ENCODE measurements at regions not wholly inside any gene's neighbourhood (a gene's known extent, or its start where the extent isn't known, plus 50 kb on each side); places are given as distances from the start of the nearest gene placed in this dataset.

- ChIA-PET CTCF (no interaction called here), POLR2A (no interaction called here)
- Histone ChIP-seq H3K27me3 (ENCODE audit: control insufficient read depth, insufficient read depth, low read length) (no peaks in the 10 kb centered on the region), H3K4me3 (ENCODE audit: low read depth in 2 of 2, low read length in 2 of 2) (no peak overlapping the region), H3K4me1 (ENCODE audit: control insufficient read depth, insufficient read depth, low read length) (no peaks in the 10 kb centered on the region), H3K9me3 (ENCODE audit: control insufficient read depth, insufficient read depth, low read depth, low read length) (no peaks in the 10 kb centered on the region), H3K27ac (ENCODE audit: low read length) (no peak overlapping the region), H3K36me3 (ENCODE audit: control insufficient read depth, insufficient read depth, low read length) (no peaks in the 10 kb centered on the region)
- no peak for ATAC-seq
- no peak for TF ChIP-seq SIN3A (IDR thresholded peaks at IDR 0.05; ENCODE audit: borderline replicate concordance, insufficient read depth, low read depth, low read length)
- in situ Hi-C loops (cut with HindIII; ENCODE audit: low pct_unique_long_range_greater_than_20kb, low sequenced_read_pairs), result no loop called here
- intact Hi-C loops (cut with micrococcal nuclease; ENCODE audit: unreplicated experiment), result no loop called here
- no TSS peak for BruUV-seq (replicated peaks)
- DNase-seq (ENCODE audit: low read depth, low spot score), result no peak
Measured at GRCh38 chr5:143741421-143741820, 70.5 kb upstream of the HMHB1 start.

GRCh38 chr5:143740956-143741355, 71.0 kb upstream of the HMHB1 start:
- ChIA-PET CTCF (no interaction called here), POLR2A (no interaction called here)
- BruUV-seq (replicated peaks), result no TSS peak
- Histone ChIP-seq H3K27ac (ENCODE audit: low read length) (no peak overlapping the region), H3K4me3 (ENCODE audit: low read depth in 2 of 2, low read length in 2 of 2) (no peak overlapping the region), H3K4me1 (ENCODE audit: control insufficient read depth, insufficient read depth, low read length) (no peaks in the 10 kb centered on the region), H3K36me3 (ENCODE audit: control insufficient read depth, insufficient read depth, low read length) (no peaks in the 10 kb centered on the region), H3K27me3 (ENCODE audit: control insufficient read depth, insufficient read depth, low read length) (no peaks in the 10 kb centered on the region), H3K9me3 (ENCODE audit: control insufficient read depth, insufficient read depth, low read depth, low read length) (no peaks in the 10 kb centered on the region)
- intact Hi-C loops (cut with micrococcal nuclease; ENCODE audit: unreplicated experiment) (no loop called here), in situ Hi-C loops (cut with HindIII; ENCODE audit: low pct_unique_long_range_greater_than_20kb, low sequenced_read_pairs) (no loop called here)
- TF ChIP-seq SIN3A (IDR thresholded peaks at IDR 0.05; ENCODE audit: borderline replicate concordance, insufficient read depth, low read depth, low read length) (no peak), CTCF (IDR thresholded peaks at IDR 0.05) (no peak), TCF7L2 (IDR thresholded peaks at IDR 0.05; ENCODE audit: low read depth, low read length) (no peak), POLR2AphosphoS5 (IDR thresholded peaks at IDR 0.05; ENCODE audit: low read depth, low read length) (no peak), REST (IDR thresholded peaks at IDR 0.05; ENCODE audit: insufficient read depth in 1 of 2, low read depth in 2 of 2, low read length in 1 of 2) (no peak)
- DNase-seq (ENCODE audit: low read depth, low spot score) (no peak), ATAC-seq (no peak)

GRCh38 chr5:143739746-143740145, 72.2 kb upstream of the HMHB1 start:
- no peaks in the 10 kb centered on the region for H3K9me3 ChIP-seq (ENCODE audit: control insufficient read depth, insufficient read depth, low read depth, low read length)
- DNase-seq (ENCODE audit: low read depth, low spot score), result no peak
- BruUV-seq (replicated peaks), result no TSS peak
- intact Hi-C loops (cut with micrococcal nuclease; ENCODE audit: unreplicated experiment), result no loop called here
- in situ Hi-C loops (cut with HindIII; ENCODE audit: low pct_unique_long_range_greater_than_20kb, low sequenced_read_pairs), result no loop called here
- POLR2A ChIA-PET, result no interaction called here
- H3K36me3 ChIP-seq (ENCODE audit: control insufficient read depth, insufficient read depth, low read length), result no peaks in the 10 kb centered on the region
- TF ChIP-seq POLR2AphosphoS5 (IDR thresholded peaks at IDR 0.05; ENCODE audit: low read depth, low read length), result no peak
- TF ChIP-seq SIN3A (IDR thresholded peaks at IDR 0.05; ENCODE audit: borderline replicate concordance, insufficient read depth, low read depth, low read length), result no peak
- no peak for TF ChIP-seq REST (IDR thresholded peaks at IDR 0.05; ENCODE audit: insufficient read depth in 1 of 2, low read depth in 2 of 2, low read length in 1 of 2)
- TF ChIP-seq TCF7L2 (IDR thresholded peaks at IDR 0.05; ENCODE audit: low read depth, low read length), result no peak
- TF ChIP-seq CTCF (IDR thresholded peaks at IDR 0.05), result no peak
- no peaks in the 10 kb centered on the region for H3K4me1 ChIP-seq (ENCODE audit: control insufficient read depth, insufficient read depth, low read length)
- no peaks in the 10 kb centered on the region for H3K27me3 ChIP-seq (ENCODE audit: control insufficient read depth, insufficient read depth, low read length)
- no peak for ATAC-seq
- no peak overlapping the region for H3K27ac ChIP-seq (ENCODE audit: low read length)
- no peak overlapping the region for H3K4me3 ChIP-seq (ENCODE audit: low read depth in 2 of 2, low read length in 2 of 2)
- CTCF ChIA-PET, result no interaction called here
